Aorta (tissue), 5 donors: ENCODE measurements at regions not wholly inside any gene's neighbourhood (a gene's known extent, or its start where the extent isn't known, plus 50 kb on each side); places are given as distances from the start of the nearest gene placed in this dataset.

Source experiments
- ATAC-seq: fragments of 200-7000 bp; cut with Tn5 transposase; one replicate; pipeline ENCODE4 v1.9.1; 2022; ENCODE audit warnings: moderate library complexity; ENCODE audit not compliant: low FRiP score
- DNase-seq, 2 donors: peaks; one replicate each; pipeline ENCODE4 v3.0.0-alpha.2; 2020
- H3K27ac ChIP-seq, 2 donors: one replicate each; pipeline ENCODE4 v1.5.1; 2013; ENCODE audit warnings: low read length in 2 of 2, mild to moderate bottlenecking in 2 of 2, moderate library complexity in 2 of 2, control low read depth in 1 of 2, inconsistent platforms in 1 of 2, low read depth in 1 of 2
- H3K27me3 ChIP-seq, 2 donors: one replicate each; pipeline ENCODE4 v1.6.1; 2013; ENCODE audit warnings: control low read depth in 1 of 2, low read length in 1 of 2, mild to moderate bottlenecking in 1 of 2, moderate library complexity in 1 of 2; ENCODE audit not compliant: insufficient read depth in 2 of 2, control insufficient read depth in 1 of 2
- H3K36me3 ChIP-seq, 2 donors: one replicate each; pipeline ENCODE4 v1.6.1; 2013; ENCODE audit warnings: control low read depth in 1 of 2, low read length in 1 of 2, mild to moderate bottlenecking in 1 of 2; ENCODE audit not compliant: insufficient read depth in 2 of 2, control insufficient read depth in 1 of 2
- H3K4me1 ChIP-seq, 2 donors: one replicate each; pipeline ENCODE4 v1.6.1; 2013; ENCODE audit warnings: low read length in 2 of 2, control low read depth in 1 of 2, mild to moderate bottlenecking in 1 of 2, moderate library complexity in 1 of 2; ENCODE audit not compliant: insufficient read depth in 2 of 2, control insufficient read depth in 1 of 2
- H3K4me3 ChIP-seq, 2 donors: one replicate each; pipeline ENCODE4 v1.5.1; 2013; ENCODE audit warnings: low read length in 2 of 2, control low read depth in 1 of 2, mild to moderate bottlenecking in 1 of 2
- H3K9me3 ChIP-seq: one replicate; pipeline ENCODE4 v1.6.1; 2013; ENCODE audit warnings: mild to moderate bottlenecking, low read length; ENCODE audit not compliant: control insufficient read depth
- WGBS, 2 donors: extraction: QIAGEN DNeasy Blood & Tissue Kit; methylation state at CpG; one replicate each; pipeline ENCODE4 v1.1.7; 2013; 5-methylcytosine and 5-hydroxymethylcytosine counted together
- intact Hi-C, 2 donors: fragments of 100-400 bp; cut with DNase I; formaldehyde crosslinking; loops; one replicate each; pipeline versions ENCODE4 v1.14.2 to v1.15.0; 2022
- donor health status: healthy with polysubstance abuse.
- donor health status: Bipolar disorder and iron deficiency.
- donor health status: DM: no; HTN: no; CAD: no.
- donor health status: DM: no; HTN: no; CAD: no.
- donor health status: DM: yes; HTN: yes; CAD: no.

DNA sequence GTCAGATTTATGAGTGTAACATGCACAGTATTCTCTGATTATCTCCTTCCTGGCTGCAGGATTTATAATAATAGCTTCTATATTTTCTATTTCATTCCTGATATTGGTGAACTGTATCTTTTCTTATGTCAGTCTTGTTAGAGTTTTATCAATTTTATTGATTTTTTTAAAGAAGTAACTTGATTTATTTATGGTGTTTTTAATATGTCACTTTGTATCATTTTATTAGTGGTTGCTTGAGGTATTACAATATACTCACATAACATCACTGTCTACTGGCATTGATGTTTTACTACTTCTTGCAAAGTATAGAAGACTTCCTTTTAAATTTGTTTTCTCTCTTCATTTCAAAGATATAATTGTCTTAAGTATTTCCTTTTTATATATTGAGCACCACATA lies 270.5 kb upstream of the GYPC start:
- intact Hi-C loops: no loop called here
- Histone ChIP-seq H3K27me3 (no peaks in the 10 kb centered on the region), H3K27ac (no peak overlapping the region), H3K9me3 (peaks cover 2% of the 10 kb centered on the region), H3K36me3 (no peaks in the 10 kb centered on the region), H3K4me3 (no peak overlapping the region), H3K4me1 (no peaks in the 10 kb centered on the region)
- no peak for DNase-seq
- no peak for ATAC-seq

DNA sequence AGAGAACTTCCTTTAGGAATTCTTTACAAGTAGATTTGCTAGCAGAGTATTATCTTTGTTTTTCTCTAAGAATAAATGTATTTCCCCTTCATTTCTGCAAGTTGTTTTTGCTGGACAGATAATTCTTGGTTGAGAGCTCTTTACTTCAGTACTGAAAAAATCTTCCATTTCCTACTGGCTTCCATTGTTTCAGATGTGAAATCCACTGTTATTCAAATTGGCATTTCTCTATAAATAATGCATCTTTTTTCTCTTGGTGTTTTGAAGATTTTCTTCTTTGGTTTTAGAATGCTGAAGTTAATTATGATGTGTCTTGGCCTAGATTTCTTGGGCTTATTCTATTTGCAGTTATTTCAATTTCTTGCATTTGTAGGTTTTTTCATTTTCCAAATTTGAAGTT lies 270.0 kb upstream of the GYPC start:
- intact Hi-C loops: no loop called here
- no peaks in the 10 kb centered on the region for H3K27me3 ChIP-seq
- H3K9me3 ChIP-seq: peaks cover 2% of the 10 kb centered on the region
- H3K4me1 ChIP-seq: no peaks in the 10 kb centered on the region
- no peak overlapping the region for H3K4me3 ChIP-seq
- H3K36me3 ChIP-seq: no peaks in the 10 kb centered on the region
- ATAC-seq (no peak), DNase-seq (no peak)
- no peak overlapping the region for H3K27ac ChIP-seq

DNA sequence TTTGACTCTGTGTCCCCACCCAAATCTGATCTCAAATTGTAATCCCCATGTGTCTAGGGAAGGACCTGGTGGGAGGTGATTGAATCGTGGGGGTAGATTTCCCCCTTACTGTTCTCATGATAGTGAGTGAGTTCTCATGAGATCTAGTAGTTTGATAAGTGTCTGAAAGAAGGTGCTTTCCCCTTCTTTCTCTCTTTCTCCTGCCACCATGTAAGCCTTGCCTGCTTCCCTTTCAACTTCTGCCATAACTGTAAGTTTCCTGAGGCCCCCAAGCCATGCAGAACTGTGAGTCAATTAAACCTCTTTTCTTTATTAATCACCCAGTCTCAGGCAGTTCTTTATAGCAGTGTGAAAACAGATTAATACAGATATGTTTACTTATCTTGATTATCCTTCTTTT lies 266.5 kb upstream of the GYPC start:
- Histone ChIP-seq H3K27me3 (no peaks in the 10 kb centered on the region), H3K27ac (no peak overlapping the region), H3K9me3 (peaks cover 2% of the 10 kb centered on the region), H3K36me3 (no peaks in the 10 kb centered on the region), H3K4me1 (no peaks in the 10 kb centered on the region), H3K4me3 (no peak overlapping the region)
- intact Hi-C loops: no loop called here
- ATAC-seq (no peak), DNase-seq (no peak)
- WGBS, 2 donors: 77 to 82% methylated on average over 1 of the region's 1 CpG

DNA sequence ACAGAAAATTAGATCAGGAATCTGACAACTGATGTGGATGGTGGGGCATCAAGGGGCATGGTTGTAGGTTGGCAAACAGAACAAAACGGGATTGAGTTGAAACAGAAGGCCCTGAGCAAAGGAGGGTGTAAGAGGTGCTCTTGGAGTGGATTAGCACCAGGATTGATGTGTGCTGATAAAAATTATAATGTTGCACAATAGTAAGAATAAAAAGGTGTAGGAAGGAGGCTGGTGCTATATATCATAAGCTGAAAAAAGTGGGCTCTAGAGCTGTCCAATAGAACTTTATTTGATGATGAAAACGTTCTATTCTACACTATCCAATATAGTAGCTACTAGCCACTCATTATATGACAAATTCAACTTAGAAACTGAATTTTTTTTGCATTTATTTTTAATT lies 263.1 kb upstream of the GYPC start:
- Histone ChIP-seq H3K27me3 (no peaks in the 10 kb centered on the region), H3K4me3 (no peak overlapping the region), H3K4me1 (no peaks in the 10 kb centered on the region), H3K27ac (no peak overlapping the region), H3K9me3 (peaks cover 2% of the 10 kb centered on the region), H3K36me3 (no peaks in the 10 kb centered on the region)
- no peak for DNase-seq
- intact Hi-C loops: no loop called here
- no peak for ATAC-seq
- 73 to 76% methylated on average over 2 of the region's 2 CpGs for WGBS, 2 donors

DNA sequence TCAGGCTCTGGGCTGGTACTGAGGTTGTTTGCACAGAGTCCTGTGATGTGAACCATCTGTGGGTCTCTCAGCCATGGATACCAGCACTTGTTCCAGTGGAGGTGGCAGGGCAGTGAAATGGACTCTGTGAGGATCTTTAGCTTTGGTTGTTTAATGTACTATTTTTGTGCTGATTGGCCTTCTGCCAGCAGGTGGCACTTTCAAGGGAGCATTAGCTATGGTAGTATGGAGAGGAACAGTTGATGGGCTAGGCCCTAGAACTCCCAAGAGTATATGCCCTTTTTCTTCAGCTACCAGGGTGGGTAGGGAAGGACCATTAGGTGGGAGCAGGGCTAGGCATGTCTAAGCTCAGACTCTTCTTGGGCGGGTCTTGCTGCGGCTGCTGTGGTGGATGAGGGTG lies 257.0 kb upstream of the GYPC start:
- no peaks in the 10 kb centered on the region for H3K36me3 ChIP-seq
- H3K9me3 ChIP-seq: no peaks in the 10 kb centered on the region
- intact Hi-C loops: no loop called here
- ATAC-seq: no peak
- no peak for DNase-seq
- no peaks in the 10 kb centered on the region for H3K4me1 ChIP-seq
- no peak overlapping the region for H3K27ac ChIP-seq
- H3K4me3 ChIP-seq: no peak overlapping the region
- WGBS, 2 donors: 98 to 100% methylated on average over 2 of the region's 2 CpGs
- H3K27me3 ChIP-seq: peaks cover 0 to 2% of the 10 kb centered on the region in 2 donors

DNA sequence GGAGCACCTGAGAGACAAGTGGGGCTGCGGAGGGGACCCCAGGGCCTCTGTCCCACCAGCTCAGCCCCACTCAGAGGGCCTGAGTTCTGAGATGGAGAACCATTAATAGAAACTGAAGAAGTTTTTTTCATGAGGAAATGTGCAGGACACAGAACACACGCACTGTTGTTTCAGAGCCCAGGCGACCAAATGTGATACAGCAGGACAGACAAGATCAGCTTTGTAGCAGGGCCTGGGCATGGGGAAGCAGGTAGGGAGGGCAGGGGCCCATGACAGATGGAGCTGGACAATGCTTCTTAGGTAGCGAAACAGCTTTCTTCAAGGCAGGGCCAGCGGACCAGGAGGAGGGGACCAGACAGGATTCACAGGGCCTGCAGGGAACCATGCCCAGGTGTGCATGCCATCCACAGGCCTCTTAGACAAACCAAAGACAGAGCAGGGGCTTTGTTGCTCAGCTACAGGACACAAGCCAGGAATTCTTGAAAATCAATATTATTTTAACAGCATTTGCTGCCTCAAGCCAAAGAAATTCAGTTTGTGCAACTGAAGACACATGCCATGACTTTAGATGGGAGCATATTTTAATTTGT lies 252.8 kb upstream of the GYPC start:
- Histone ChIP-seq H3K9me3 (no peaks in the 10 kb centered on the region), H3K4me3 (no peak overlapping the region), H3K36me3 (no peaks in the 10 kb centered on the region), H3K27me3 (peaks cover 0 to 2% of the 10 kb centered on the region in 2 donors), H3K27ac (no peak overlapping the region), H3K4me1 (no peaks in the 10 kb centered on the region)
- no peak for ATAC-seq
- 87 to 88% methylated on average over 5 of the region's 5 CpGs for WGBS, 2 donors
- intact Hi-C loops: no loop called here
- DNase-seq: no peak

DNA sequence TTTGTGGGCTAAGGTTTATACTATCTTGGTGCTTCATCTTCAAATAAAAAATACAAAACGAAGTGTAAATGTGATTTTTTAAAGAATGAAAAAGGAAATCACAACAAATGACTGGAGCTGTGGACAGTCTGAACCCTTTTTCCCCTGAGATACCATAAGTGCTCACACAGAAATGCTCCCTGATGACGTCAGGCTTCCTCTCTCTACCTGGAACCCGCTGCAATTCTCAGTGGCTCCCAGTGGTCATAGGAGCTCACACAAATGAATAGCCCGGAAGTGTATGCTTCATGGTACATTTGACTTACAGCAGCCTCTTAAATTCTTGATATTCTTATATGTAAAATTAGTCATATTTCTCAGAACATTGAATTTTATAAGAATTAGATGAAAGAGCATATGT lies 249.7 kb upstream of the GYPC start:
- Histone ChIP-seq H3K27ac (no peak overlapping the region), H3K4me1 (no peaks in the 10 kb centered on the region), H3K36me3 (no peaks in the 10 kb centered on the region), H3K4me3 (no peak overlapping the region), H3K27me3 (no peaks in the 10 kb centered on the region), H3K9me3 (no peaks in the 10 kb centered on the region)
- no peak for ATAC-seq
- intact Hi-C loops: no loop called here
- no peak for DNase-seq
- WGBS, 2 donors: 71 to 87% methylated on average over 4 of the region's 4 CpGs

DNA sequence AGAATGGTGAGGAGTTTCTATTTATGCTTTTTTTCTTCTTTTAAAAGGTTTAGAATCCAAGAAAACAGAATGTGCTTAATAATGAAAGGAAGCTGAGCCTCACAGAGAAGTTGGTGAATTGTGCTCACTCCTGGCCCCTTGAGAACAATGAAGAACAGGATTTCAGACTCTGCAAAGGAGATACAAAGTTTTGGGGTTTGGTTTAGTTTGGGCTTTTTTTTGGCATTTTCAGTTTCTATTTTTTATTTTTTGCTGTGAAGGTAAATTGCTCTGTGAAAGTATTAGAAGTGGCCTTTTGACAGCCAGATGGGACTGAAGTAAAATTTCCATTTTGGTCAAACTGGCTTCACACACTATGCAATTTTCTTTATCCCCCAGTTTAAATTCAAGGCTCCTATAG lies 247.3 kb upstream of the GYPC start:
- Histone ChIP-seq H3K9me3 (no peaks in the 10 kb centered on the region), H3K4me1 (no peaks in the 10 kb centered on the region), H3K27me3 (no peaks in the 10 kb centered on the region), H3K27ac (no peak overlapping the region), H3K4me3 (no peak overlapping the region), H3K36me3 (no peaks in the 10 kb centered on the region)
- no peak for DNase-seq
- no peak for ATAC-seq
- intact Hi-C loops: no loop called here

DNA sequence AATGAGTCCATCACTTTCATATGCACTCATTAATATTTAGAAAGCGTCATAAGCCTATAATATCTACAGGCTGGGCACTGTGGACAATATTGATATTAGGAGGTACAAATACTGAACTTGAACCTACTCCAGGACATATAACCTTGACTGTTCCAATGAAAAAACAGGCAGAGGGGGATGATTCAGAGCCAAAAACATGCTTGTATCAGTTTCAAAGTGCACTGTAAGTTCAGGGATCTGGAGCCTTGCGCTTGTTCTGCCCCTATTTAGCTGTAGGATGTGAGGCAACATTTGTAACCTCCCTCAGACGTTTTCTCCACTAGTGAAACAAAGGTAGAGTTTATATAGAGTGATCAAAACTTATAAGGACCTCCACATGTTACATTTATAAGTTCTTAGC lies 246.1 kb upstream of the GYPC start:
- intact Hi-C loops: no loop called here
- H3K36me3 ChIP-seq: no peaks in the 10 kb centered on the region
- 67 to 72% methylated on average over 3 of the region's 3 CpGs for WGBS, 2 donors

More for the DNA sequence above, 246.1 kb upstream of the GYPC start:
- Histone ChIP-seq H3K4me1 (no peaks in the 10 kb centered on the region), H3K27ac (no peak overlapping the region), H3K27me3 (no peaks in the 10 kb centered on the region), H3K9me3 (no peaks in the 10 kb centered on the region), H3K4me3 (no peak overlapping the region)
- DNase-seq (no peak), ATAC-seq (no peak)
